ENCODE measurements at regions not wholly inside any gene's neighbourhood (a gene's known extent, or its start where the extent isn't known, plus 50 kb on each side); places are given as distances from the start of the nearest gene placed in this dataset.
"Not testable (repeated sequence)": the region's sequence is repeated elsewhere in the genome, so short reads cannot be mapped to it uniquely, and the experiment has no call there.

GRCh38 chr1:196043268-196043667 is 565.0 kb downstream of the KCNT2 start:
- Histone ChIP-seq H3K36me3 (ENCODE audit: control insufficient read depth in 3 of 3, insufficient read depth in 2 of 3, low read depth in 1 of 3, low read length in 3 of 3) (no peaks in the 10 kb centered on the region), H3K9me3 (ENCODE audit: control insufficient read depth in 2 of 2, insufficient read depth in 1 of 2, low read depth in 1 of 2, low read length in 1 of 2) (no peaks in the 10 kb centered on the region), H3K4me1 (ENCODE audit: control insufficient read depth in 3 of 3, insufficient read depth in 2 of 3, low read depth in 1 of 3, low read length in 2 of 3) (no peaks in the 10 kb centered on the region), H3K27me3 (ENCODE audit: control insufficient read depth in 3 of 3, insufficient read depth in 3 of 3, low read length in 3 of 3) (no peaks in the 10 kb centered on the region), H3K27ac (ENCODE audit: low read depth in 1 of 3, low read length in 2 of 3) (no peak overlapping the region), H3K4me3 (ENCODE audit: low read depth in 1 of 3, low read length in 3 of 3) (no peak overlapping the region)
- WGBS, 3 donors = 78 to 86% (median 83%) methylated on average over 2 of the region's 2 CpGs
- no peak for DNase-seq
- no peak for FAIRE-seq

- FAIRE-seq (no peak), DNase-seq (no peak)
- Histone ChIP-seq H3K36me3 (ENCODE audit: control insufficient read depth in 3 of 3, insufficient read depth in 2 of 3, low read depth in 1 of 3, low read length in 3 of 3) (no peaks in the 10 kb centered on the region), H3K27me3 (ENCODE audit: control insufficient read depth in 3 of 3, insufficient read depth in 3 of 3, low read length in 3 of 3) (no peaks in the 10 kb centered on the region), H3K9me3 (ENCODE audit: control insufficient read depth in 2 of 2, insufficient read depth in 1 of 2, low read depth in 1 of 2, low read length in 1 of 2) (no peaks in the 10 kb centered on the region), H3K27ac (ENCODE audit: low read depth in 1 of 3, low read length in 2 of 3) (no peak overlapping the region), H3K4me3 (ENCODE audit: low read depth in 1 of 3, low read length in 3 of 3) (no peak overlapping the region), H3K4me1 (ENCODE audit: control insufficient read depth in 3 of 3, insufficient read depth in 2 of 3, low read depth in 1 of 3, low read length in 2 of 3) (no peaks in the 10 kb centered on the region)
- 48 to 51% (median 50%) methylated on average over 6 of the region's 6 CpGs for WGBS, 3 donors
Observed at GRCh38 chr1:196034080-196034706, 574.0 kb downstream of the KCNT2 start.

- H3K4me3 ChIP-seq (ENCODE audit: low read depth in 1 of 3, low read length in 3 of 3); H3K27me3 ChIP-seq (ENCODE audit: control insufficient read depth in 3 of 3, insufficient read depth in 3 of 3, low read length in 3 of 3); H3K36me3 ChIP-seq (ENCODE audit: control insufficient read depth in 3 of 3, insufficient read depth in 2 of 3, low read depth in 1 of 3, low read length in 3 of 3); FAIRE-seq; H3K9me3 ChIP-seq (ENCODE audit: control insufficient read depth in 2 of 2, insufficient read depth in 1 of 2, low read depth in 1 of 2, low read length in 1 of 2); H3K27ac ChIP-seq (ENCODE audit: low read depth in 1 of 3, low read length in 2 of 3); DNase-seq; H3K4me1 ChIP-seq (ENCODE audit: control insufficient read depth in 3 of 3, insufficient read depth in 2 of 3, low read depth in 1 of 3, low read length in 2 of 3): not testable (repeated sequence)
- WGBS, 3 donors = 50 to 75% (median 65%) methylated on average over 2 of the region's 2 CpGs
Observed at GRCh38 chr1:196031387-196031786, 576.9 kb downstream of the KCNT2 start.

GRCh38 chr1:196030455-196030854 is 577.8 kb downstream of the KCNT2 start:
- WGBS, 3 donors = 89 to 100% (median 92%) methylated on average over 1 of the region's 1 CpG
- no peaks in the 10 kb centered on the region for H3K27me3 ChIP-seq (ENCODE audit: control insufficient read depth in 3 of 3, insufficient read depth in 3 of 3, low read length in 3 of 3)
- FAIRE-seq (peak; percentile 68), DNase-seq (no peak)
- no peaks in the 10 kb centered on the region for H3K36me3 ChIP-seq (ENCODE audit: control insufficient read depth in 3 of 3, insufficient read depth in 2 of 3, low read depth in 1 of 3, low read length in 3 of 3)
- H3K27ac ChIP-seq (ENCODE audit: low read depth in 1 of 3, low read length in 2 of 3) = no peak overlapping the region
- H3K9me3 ChIP-seq (ENCODE audit: control insufficient read depth in 2 of 2, insufficient read depth in 1 of 2, low read depth in 1 of 2, low read length in 1 of 2) = no peaks in the 10 kb centered on the region
- H3K4me1 ChIP-seq (ENCODE audit: control insufficient read depth in 3 of 3, insufficient read depth in 2 of 3, low read depth in 1 of 3, low read length in 2 of 3) = no peaks in the 10 kb centered on the region
- H3K4me3 ChIP-seq (ENCODE audit: low read depth in 1 of 3, low read length in 3 of 3) = no peak overlapping the region

- Histone ChIP-seq H3K27me3 (ENCODE audit: control insufficient read depth in 3 of 3, insufficient read depth in 3 of 3, low read length in 3 of 3) (no peaks in the 10 kb centered on the region), H3K4me1 (ENCODE audit: control insufficient read depth in 3 of 3, insufficient read depth in 2 of 3, low read depth in 1 of 3, low read length in 2 of 3) (no peaks in the 10 kb centered on the region), H3K9me3 (ENCODE audit: control insufficient read depth in 2 of 2, insufficient read depth in 1 of 2, low read depth in 1 of 2, low read length in 1 of 2) (no peaks in the 10 kb centered on the region), H3K27ac (ENCODE audit: low read depth in 1 of 3, low read length in 2 of 3) (no peak overlapping the region), H3K36me3 (ENCODE audit: control insufficient read depth in 3 of 3, insufficient read depth in 2 of 3, low read depth in 1 of 3, low read length in 3 of 3) (no peaks in the 10 kb centered on the region), H3K4me3 (ENCODE audit: low read depth in 1 of 3, low read length in 3 of 3) (no peak overlapping the region)
- WGBS, 3 donors = 73 to 94% (median 86%) methylated on average over 1 of the region's 1 CpG
- FAIRE-seq (no peak), DNase-seq (no peak)
Observed at GRCh38 chr1:196029410-196029809, 578.8 kb downstream of the KCNT2 start.

GRCh38 chr1:196027127-196027526 is 581.1 kb downstream of the KCNT2 start:
- FAIRE-seq = no peak
- no peak for DNase-seq
- H3K36me3 ChIP-seq (ENCODE audit: control insufficient read depth in 3 of 3, insufficient read depth in 2 of 3, low read depth in 1 of 3, low read length in 3 of 3) = no peaks in the 10 kb centered on the region
- H3K9me3 ChIP-seq (ENCODE audit: control insufficient read depth in 2 of 2, insufficient read depth in 1 of 2, low read depth in 1 of 2, low read length in 1 of 2) = no peaks in the 10 kb centered on the region
- WGBS, 3 donors = 0 to 37% (median 6%) methylated on average over 1 of the region's 1 CpG
- H3K27ac ChIP-seq (ENCODE audit: low read depth in 1 of 3, low read length in 2 of 3) = no peak overlapping the region
- no peaks in the 10 kb centered on the region for H3K4me1 ChIP-seq (ENCODE audit: control insufficient read depth in 3 of 3, insufficient read depth in 2 of 3, low read depth in 1 of 3, low read length in 2 of 3)
- H3K27me3 ChIP-seq (ENCODE audit: control insufficient read depth in 3 of 3, insufficient read depth in 3 of 3, low read length in 3 of 3) = no peaks in the 10 kb centered on the region
- no peak overlapping the region for H3K4me3 ChIP-seq (ENCODE audit: low read depth in 1 of 3, low read length in 3 of 3)

- not testable (repeated sequence) for H3K4me1 ChIP-seq (ENCODE audit: control insufficient read depth in 3 of 3, insufficient read depth in 2 of 3, low read depth in 1 of 3, low read length in 2 of 3); H3K27me3 ChIP-seq (ENCODE audit: control insufficient read depth in 3 of 3, insufficient read depth in 3 of 3, low read length in 3 of 3); H3K9me3 ChIP-seq (ENCODE audit: control insufficient read depth in 2 of 2, insufficient read depth in 1 of 2, low read depth in 1 of 2, low read length in 1 of 2); H3K4me3 ChIP-seq (ENCODE audit: low read depth in 1 of 3, low read length in 3 of 3); H3K36me3 ChIP-seq (ENCODE audit: control insufficient read depth in 3 of 3, insufficient read depth in 2 of 3, low read depth in 1 of 3, low read length in 3 of 3); DNase-seq; FAIRE-seq; H3K27ac ChIP-seq (ENCODE audit: low read depth in 1 of 3, low read length in 2 of 3)
- whole genome bisulfite sequencing, 3 donors = 92 to 97% (median 97%) methylated on average over 7 of the region's 7 CpGs
Observed at GRCh38 chr1:196021174-196021573, 587.1 kb downstream of the KCNT2 start.

- DNase-seq (no peak), FAIRE-seq (no peak)
- Histone ChIP-seq H3K4me3 (ENCODE audit: low read depth in 1 of 3, low read length in 3 of 3) (no peak overlapping the region), H3K27me3 (ENCODE audit: control insufficient read depth in 3 of 3, insufficient read depth in 3 of 3, low read length in 3 of 3) (no peaks in the 10 kb centered on the region), H3K36me3 (ENCODE audit: control insufficient read depth in 3 of 3, insufficient read depth in 2 of 3, low read depth in 1 of 3, low read length in 3 of 3) (no peaks in the 10 kb centered on the region), H3K4me1 (ENCODE audit: control insufficient read depth in 3 of 3, insufficient read depth in 2 of 3, low read depth in 1 of 3, low read length in 2 of 3) (no peaks in the 10 kb centered on the region), H3K27ac (ENCODE audit: low read depth in 1 of 3, low read length in 2 of 3) (no peak overlapping the region), H3K9me3 (ENCODE audit: control insufficient read depth in 2 of 2, insufficient read depth in 1 of 2, low read depth in 1 of 2, low read length in 1 of 2) (no peaks in the 10 kb centered on the region)
Observed at GRCh38 chr1:196009362-196009761, 598.9 kb downstream of the KCNT2 start.

GRCh38 chr1:196007763-196008162 is 600.5 kb downstream of the KCNT2 start:
- FAIRE-seq (no peak), DNase-seq (no peak)
- H3K27me3 ChIP-seq (ENCODE audit: control insufficient read depth in 3 of 3, insufficient read depth in 3 of 3, low read length in 3 of 3) = no peaks in the 10 kb centered on the region
- 18 to 38% (median 35%) methylated on average over 1 of the region's 1 CpG for WGBS, 3 donors
- no peak overlapping the region for H3K27ac ChIP-seq (ENCODE audit: low read depth in 1 of 3, low read length in 2 of 3)
- no peaks in the 10 kb centered on the region for H3K36me3 ChIP-seq (ENCODE audit: control insufficient read depth in 3 of 3, insufficient read depth in 2 of 3, low read depth in 1 of 3, low read length in 3 of 3)
- H3K9me3 ChIP-seq (ENCODE audit: control insufficient read depth in 2 of 2, insufficient read depth in 1 of 2, low read depth in 1 of 2, low read length in 1 of 2) = no peaks in the 10 kb centered on the region
- H3K4me1 ChIP-seq (ENCODE audit: control insufficient read depth in 3 of 3, insufficient read depth in 2 of 3, low read depth in 1 of 3, low read length in 2 of 3) = no peaks in the 10 kb centered on the region
- no peak overlapping the region for H3K4me3 ChIP-seq (ENCODE audit: low read depth in 1 of 3, low read length in 3 of 3)
